BE2C (cell line): ENCODE measurements at regions not wholly inside any gene's neighbourhood (a gene's known extent, or its start where the extent isn't known, plus 50 kb on each side); places are given as distances from the start of the nearest gene placed in this dataset.
"Not testable (repeated sequence)": the region's sequence is repeated elsewhere in the genome, so short reads cannot be mapped to it uniquely, and the experiment has no call there.

Experiments used
- DNase-seq: peaks from one replicate; pipeline ENCODE4 v3.0.0-alpha.2; 2020
- H3K27me3 ChIP-seq: fragments of 250-450 bp; sonication (Bioruptor Pico); 2 replicates; pipeline ENCODE4 v1.5.1; 2020; ENCODE audit warnings: mild to moderate bottlenecking
- H3K36me3 ChIP-seq: fragments of 250-450 bp; sonication (Bioruptor Pico); 2 replicates; pipeline ENCODE4 v1.5.1; 2020; ENCODE audit warnings: mild to moderate bottlenecking
- H3K4me1 ChIP-seq: fragments of 250-450 bp; sonication (Bioruptor Pico); 2 replicates; pipeline ENCODE4 v1.5.1; 2020
- H3K4me3 ChIP-seq: 2 replicates; pipeline ENCODE4 v1.5.1; 2011; ENCODE audit warnings: low read depth, low read length
- H3K9me3 ChIP-seq: fragments of 250-450 bp; sonication (Bioruptor Pico); 2 replicates; pipeline ENCODE4 v1.5.1; 2020
- CTCF ChIP-seq: IDR thresholded peaks from 2 replicates; pipeline ENCODE4 v1.5.1; 2012; ENCODE audit warnings: mild to moderate bottlenecking, low read depth, low read length

GRCh38 chr21:18567770-18568169, 164.2 kb upstream of the TMPRSS15 start:
- peak; percentile 60 for TF ChIP-seq CTCF
- H3K36me3 ChIP-seq, H3K4me3 ChIP-seq, H3K27me3 ChIP-seq, H3K4me1 ChIP-seq, H3K9me3 ChIP-seq: not testable (repeated sequence)
- peak; percentile 29 for DNase-seq

GRCh38 chr21:18588001-18588662, 184.5 kb upstream of the TMPRSS15 start:
- DNase-seq = no peak
- no peaks in the 10 kb centered on the region for H3K27me3 ChIP-seq
- no peak for TF ChIP-seq CTCF
- H3K9me3 ChIP-seq = no peaks in the 10 kb centered on the region
- peaks cover 6% of the 10 kb centered on the region; the same call in 1 of the 2 replicates for H3K4me1 ChIP-seq
- H3K4me3 ChIP-seq = no peak overlapping the region
- H3K36me3 ChIP-seq = no peaks in the 10 kb centered on the region

- H3K27me3 ChIP-seq = no peaks in the 10 kb centered on the region
- no peak for TF ChIP-seq CTCF
Observed at GRCh38 chr21:18601146-18601545, 197.6 kb upstream of the TMPRSS15 start.

GRCh38 chr21:18602711-18603110, 199.1 kb upstream of the TMPRSS15 start:
- H3K27me3 ChIP-seq = no peaks in the 10 kb centered on the region

More at GRCh38 chr21:18601146-18601545, 197.6 kb upstream of the TMPRSS15 start:
- DNase-seq = no peak
- no peak overlapping the region for H3K4me3 ChIP-seq
- H3K4me1 ChIP-seq = no peaks in the 10 kb centered on the region
- H3K9me3 ChIP-seq = no peaks in the 10 kb centered on the region
- no peaks in the 10 kb centered on the region for H3K36me3 ChIP-seq

GRCh38 chr21:18603261-18603660, 199.7 kb upstream of the TMPRSS15 start:
- Histone ChIP-seq H3K36me3 (no peaks in the 10 kb centered on the region), H3K4me1 (no peaks in the 10 kb centered on the region; the same call in 1 of the 2 replicates), H3K4me3 (no peak overlapping the region), H3K27me3 (no peaks in the 10 kb centered on the region), H3K9me3 (no peaks in the 10 kb centered on the region)
- TF ChIP-seq CTCF = no peak
- DNase-seq = no peak

More at GRCh38 chr21:18602711-18603110, 199.1 kb upstream of the TMPRSS15 start:
- TF ChIP-seq CTCF = no peak
- Histone ChIP-seq H3K4me1 (no peaks in the 10 kb centered on the region), H3K4me3 (no peak overlapping the region), H3K9me3 (no peaks in the 10 kb centered on the region), H3K36me3 (no peaks in the 10 kb centered on the region)
- DNase-seq = no peak

- H3K27me3 ChIP-seq = no peaks in the 10 kb centered on the region
- no peak for DNase-seq
- H3K9me3 ChIP-seq = no peaks in the 10 kb centered on the region
- H3K4me3 ChIP-seq = no peak overlapping the region
- no peaks in the 10 kb centered on the region; the same call in 1 of the 2 replicates for H3K4me1 ChIP-seq
- no peak for TF ChIP-seq CTCF
- no peaks in the 10 kb centered on the region for H3K36me3 ChIP-seq
Observed at GRCh38 chr21:18603980-18604379, 200.4 kb upstream of the TMPRSS15 start.
